ENCODE measurements at regions not wholly inside any gene's neighbourhood (a gene's known extent, or its start where the extent isn't known, plus 50 kb on each side); places are given as distances from the start of the nearest gene placed in this dataset.

GRCh38 chr1:88276163-88276562 is 407.9 kb upstream of the PKN2 start:
- no peak for DNase-seq

GRCh38 chr1:88284066-88284465 is 400.0 kb upstream of the PKN2 start:
- no peak for DNase-seq

GRCh38 chr1:88284666-88285366 is 399.3 kb upstream of the PKN2 start:
- no peak for DNase-seq

GRCh38 chr1:88286716-88287115 is 397.4 kb upstream of the PKN2 start:
- no peak for DNase-seq

- no peak for DNase-seq
These were observed 395.5 kb upstream of the PKN2 start for GRCh38 chr1:88288571-88288970.

- no peak for DNase-seq
These were observed 394.5 kb upstream of the PKN2 start for GRCh38 chr1:88289401-88290102.

- no peak for DNase-seq
These were observed 392.3 kb upstream of the PKN2 start for GRCh38 chr1:88291611-88292354.

GRCh38 chr1:88293691-88294190 is 390.3 kb upstream of the PKN2 start:
- no peak for DNase-seq

GRCh38 chr1:88296227-88296626 is 387.8 kb upstream of the PKN2 start:
- DNase-seq, result no peak

GRCh38 chr1:88296642-88297041 is 387.4 kb upstream of the PKN2 start:
- no peak for DNase-seq

GRCh38 chr1:88298506-88298905 is 385.6 kb upstream of the PKN2 start:
- DNase-seq, result no peak

- DNase-seq, result no peak
These were observed 383.3 kb upstream of the PKN2 start for GRCh38 chr1:88300752-88301263.

GRCh38 chr1:88302843-88303486 is 381.1 kb upstream of the PKN2 start:
- peak; percentile 24 for DNase-seq

- DNase-seq, result no peak
These were observed 372.8 kb upstream of the PKN2 start for GRCh38 chr1:88311265-88311664.

- no peak for DNase-seq
These were observed 372.2 kb upstream of the PKN2 start for GRCh38 chr1:88311907-88312306.

GRCh38 chr1:88317396-88317795 is 366.7 kb upstream of the PKN2 start:
- DNase-seq, result no peak

GRCh38 chr1:88318740-88319139 is 365.3 kb upstream of the PKN2 start:
- DNase-seq, result no peak

GRCh38 chr1:88320291-88320690 is 363.8 kb upstream of the PKN2 start:
- no peak for DNase-seq

- DNase-seq, result no peak
These were observed 362.4 kb upstream of the PKN2 start for GRCh38 chr1:88321706-88322105.

- no peak for DNase-seq
These were observed 359.2 kb upstream of the PKN2 start for GRCh38 chr1:88324899-88325298.

- DNase-seq, result peak; percentile 10
These were observed 356.4 kb upstream of the PKN2 start for GRCh38 chr1:88327391-88328267.

- no peak for DNase-seq
These were observed 353.9 kb upstream of the PKN2 start for GRCh38 chr1:88330201-88330600.
